ENCODE measurements at regions not wholly inside any gene's neighbourhood (a gene's known extent, or its start where the extent isn't known, plus 50 kb on each side); places are given as distances from the start of the nearest gene placed in this dataset.

DNA sequence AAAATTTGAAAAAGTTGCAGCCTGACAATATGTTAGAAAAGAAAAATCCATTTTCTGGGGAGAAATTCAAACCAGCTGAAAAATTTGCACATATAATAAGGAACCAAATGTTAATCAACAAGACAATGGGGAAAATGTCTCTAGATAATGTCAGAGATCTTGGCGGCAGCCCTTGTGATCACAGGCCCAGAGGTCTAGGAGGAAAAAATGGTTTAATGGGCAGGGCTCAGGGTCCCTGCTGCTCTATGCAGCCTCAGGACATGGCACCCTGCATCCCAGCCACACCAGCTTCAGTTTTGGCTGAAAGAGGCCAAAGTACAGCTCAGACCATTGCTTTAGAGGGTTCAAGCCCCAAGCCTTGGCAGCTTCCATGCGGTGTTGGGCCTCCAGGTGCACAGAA lies 701.9 kb downstream of the IGSF11 start:
- Histone ChIP-seq H3K36me3 (no peaks in the 10 kb centered on the region), H3K9me3 (peaks cover 0 to 15% (median 0%) of the 10 kb centered on the region in 3 donors), H3K27me3 (no peaks in the 10 kb centered on the region), H3K4me3 (no peak overlapping the region), H3K27ac (no peak overlapping the region), H3K4me1 (no peaks in the 10 kb centered on the region)
- ATAC-seq, result no peak
- TF ChIP-seq POLR2AphosphoS5 (IDR thresholded peaks at IDR 0.05), result no peak
- TF ChIP-seq, protein P1, sequence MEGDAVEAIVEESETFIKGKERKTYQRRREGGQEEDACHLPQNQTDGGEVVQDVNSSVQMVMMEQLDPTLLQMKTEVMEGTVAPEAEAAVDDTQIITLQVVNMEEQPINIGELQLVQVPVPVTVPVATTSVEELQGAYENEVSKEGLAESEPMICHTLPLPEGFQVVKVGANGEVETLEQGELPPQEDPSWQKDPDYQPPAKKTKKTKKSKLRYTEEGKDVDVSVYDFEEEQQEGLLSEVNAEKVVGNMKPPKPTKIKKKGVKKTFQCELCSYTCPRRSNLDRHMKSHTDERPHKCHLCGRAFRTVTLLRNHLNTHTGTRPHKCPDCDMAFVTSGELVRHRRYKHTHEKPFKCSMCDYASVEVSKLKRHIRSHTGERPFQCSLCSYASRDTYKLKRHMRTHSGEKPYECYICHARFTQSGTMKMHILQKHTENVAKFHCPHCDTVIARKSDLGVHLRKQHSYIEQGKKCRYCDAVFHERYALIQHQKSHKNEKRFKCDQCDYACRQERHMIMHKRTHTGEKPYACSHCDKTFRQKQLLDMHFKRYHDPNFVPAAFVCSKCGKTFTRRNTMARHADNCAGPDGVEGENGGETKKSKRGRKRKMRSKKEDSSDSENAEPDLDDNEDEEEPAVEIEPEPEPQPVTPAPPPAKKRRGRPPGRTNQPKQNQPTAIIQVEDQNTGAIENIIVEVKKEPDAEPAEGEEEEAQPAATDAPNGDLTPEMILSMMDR (IDR thresholded peaks at IDR 0.05), result no peak
- no peak for TF ChIP-seq POLR2A (IDR thresholded peaks at IDR 0.05)
- TF ChIP-seq EP300 (IDR thresholded peaks at IDR 0.05), result no peak
- 100% methylated on average over 1 to 2 of the region's 2 CpGs for WGBS, 2 donors (ENCODE audit: low coverage in 1 of 2)

GRCh38 chr3:118337649-118338048 lies 697.0 kb downstream of the IGSF11 start:
- Histone ChIP-seq H3K4me1 (no peaks in the 10 kb centered on the region), H3K4me3 (no peak overlapping the region), H3K9me3 (peaks cover 0 to 9% (median 0%) of the 10 kb centered on the region in 3 donors), H3K27me3 (no peaks in the 10 kb centered on the region), H3K36me3 (no peaks in the 10 kb centered on the region), H3K27ac (no peak overlapping the region)
- no peak for ATAC-seq
- TF ChIP-seq EP300 (IDR thresholded peaks at IDR 0.05) (no peak), POLR2A (IDR thresholded peaks at IDR 0.05) (no peak), POLR2AphosphoS5 (IDR thresholded peaks at IDR 0.05) (no peak)
- TF ChIP-seq, protein P1 (IDR thresholded peaks at IDR 0.05), result no peak

- no peak overlapping the region for H3K4me3 ChIP-seq
- TF ChIP-seq POLR2AphosphoS5 (IDR thresholded peaks at IDR 0.05) (no peak), POLR2A (IDR thresholded peaks at IDR 0.05) (no peak), EP300 (IDR thresholded peaks at IDR 0.05) (no peak)
- TF ChIP-seq, protein P1 (IDR thresholded peaks at IDR 0.05), result no peak
- no peak for ATAC-seq
- H3K4me1 ChIP-seq, result no peaks in the 10 kb centered on the region
- no peaks in the 10 kb centered on the region for H3K36me3 ChIP-seq
- no peak overlapping the region for H3K27ac ChIP-seq
- H3K27me3 ChIP-seq, result no peaks in the 10 kb centered on the region
- H3K9me3 ChIP-seq, result no peaks in the 10 kb centered on the region
These were observed 687.1 kb downstream of the IGSF11 start for GRCh38 chr3:118347396-118348168.

DNA sequence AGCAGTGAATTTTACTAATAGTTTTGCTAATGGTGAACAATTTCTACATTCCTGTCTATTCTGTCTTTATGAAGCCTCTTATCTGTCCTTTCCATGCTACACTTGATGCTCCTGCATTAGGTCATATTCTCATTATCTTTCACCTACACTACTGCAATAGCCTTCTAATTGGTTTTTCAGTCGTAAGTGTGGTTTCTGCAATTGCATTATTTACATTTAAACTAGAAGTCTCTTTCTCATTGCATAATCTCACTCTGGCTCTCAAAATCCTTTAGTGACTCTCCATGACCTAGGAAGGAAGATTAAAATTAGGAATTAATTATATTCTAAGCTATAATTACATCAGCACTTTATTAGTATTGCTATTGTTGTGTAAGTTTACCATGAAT lies 686.5 kb downstream of the IGSF11 start:
- WGBS, 2 donors (ENCODE audit: low coverage in 1 of 2), result 50 to 71% methylated on average over 1 of the region's 1 CpG
- ATAC-seq, result no peak
- H3K27ac ChIP-seq, result no peak overlapping the region
- H3K27me3 ChIP-seq, result no peaks in the 10 kb centered on the region
- H3K4me3 ChIP-seq, result no peak overlapping the region
- H3K9me3 ChIP-seq, result no peaks in the 10 kb centered on the region
- TF ChIP-seq POLR2AphosphoS5 (IDR thresholded peaks at IDR 0.05), result no peak
- no peak for TF ChIP-seq EP300 (IDR thresholded peaks at IDR 0.05)
- no peak for TF ChIP-seq POLR2A (IDR thresholded peaks at IDR 0.05)
- TF ChIP-seq, protein P1 (IDR thresholded peaks at IDR 0.05), result no peak
- no peaks in the 10 kb centered on the region for H3K4me1 ChIP-seq
- H3K36me3 ChIP-seq, result no peaks in the 10 kb centered on the region

GRCh38 chr3:118354556-118354955 lies 680.1 kb downstream of the IGSF11 start:
- no peak overlapping the region for H3K4me3 ChIP-seq
- H3K27ac ChIP-seq, result no peak overlapping the region
- H3K27me3 ChIP-seq, result no peaks in the 10 kb centered on the region
- TF ChIP-seq POLR2A (IDR thresholded peaks at IDR 0.05) (no peak), EP300 (IDR thresholded peaks at IDR 0.05) (no peak), POLR2AphosphoS5 (IDR thresholded peaks at IDR 0.05) (no peak)
- TF ChIP-seq, protein P1 (IDR thresholded peaks at IDR 0.05), result no peak
- H3K9me3 ChIP-seq, result peaks cover 0 to 31% (median 0%) of the 10 kb centered on the region in 3 donors
- 67% methylated on average over 1 of the region's 1 CpG; no CpG with 5 or more reads in 1 of the 2 donors for WGBS, 2 donors (ENCODE audit: low coverage in 1 of 2)
- H3K36me3 ChIP-seq, result no peaks in the 10 kb centered on the region
- ATAC-seq, result peak; percentile 22
- H3K4me1 ChIP-seq, result no peaks in the 10 kb centered on the region
